CD4-positive, CD25-positive, alpha-beta regulatory T cell (primary cell): ENCODE measurements at regions not wholly inside any gene's neighbourhood (a gene's known extent, or its start where the extent isn't known, plus 50 kb on each side); places are given as distances from the start of the nearest gene placed in this dataset.

ENCODE experiments used
- ATAC-seq, 2 donors: fragments of 150-1000 bp; cut with Tn5 transposase; one replicate each; pipeline ENCODE4 v1.10.0; 2021; ENCODE audit warnings: low read depth in 2 of 2, moderate number of reproducible peaks in 2 of 2, moderate library complexity in 1 of 2
- DNase-seq, 3 donors: peaks; one replicate each; pipeline versions ENCODE4 v3.0.0 to v3.0.0-alpha.2; 2012 to 2022; ENCODE audit warnings: mixed read lengths in 1 of 3
- H3K27ac ChIP-seq: one replicate; pipeline ENCODE4 v1.7.0; 2013; ENCODE audit warnings: mild to moderate bottlenecking, low read length; ENCODE audit not compliant: insufficient read depth, poor library complexity, severe bottlenecking
- H3K27me3 ChIP-seq: one replicate; pipeline ENCODE4 v1.7.0; 2013; ENCODE audit warnings: low read length; ENCODE audit not compliant: control insufficient read depth, insufficient read depth
- H3K36me3 ChIP-seq: one replicate; pipeline ENCODE4 v1.7.0; 2013; ENCODE audit warnings: mild to moderate bottlenecking, low read length, moderate library complexity; ENCODE audit not compliant: control insufficient read depth, insufficient read depth
- H3K4me1 ChIP-seq: 2 replicates; pipeline ENCODE4 v1.7.0; 2013; ENCODE audit warnings: mild to moderate bottlenecking, low read length; ENCODE audit not compliant: insufficient read depth, control insufficient read depth, poor library complexity, severe bottlenecking
- H3K4me3 ChIP-seq: one replicate; pipeline ENCODE4 v1.7.0; 2013; ENCODE audit warnings: low read depth, mild to moderate bottlenecking, low read length, moderate library complexity
- H3K9me3 ChIP-seq, 2 experiments: 1 replicate in 1 of 2; 2 replicates in 1 of 2; pipeline ENCODE4 v1.7.0; 2013; ENCODE audit warnings: low read length in 2 of 2, mild to moderate bottlenecking in 1 of 2, moderate library complexity in 1 of 2; ENCODE audit not compliant: control insufficient read depth in 2 of 2
- H3K27ac Mint-ChIP-seq, 3 donors: one replicate each; pipeline ENCODE4 v1.8.0; 2020 to 2022; ENCODE audit warnings: mild to moderate bottlenecking in 3 of 3, mixed read lengths in 3 of 3, moderate library complexity in 2 of 3
- H3K27me3 Mint-ChIP-seq: one replicate; pipeline ENCODE4 v1.8.0; 2022; ENCODE audit warnings: mild to moderate bottlenecking, mixed read lengths
- H3K36me3 Mint-ChIP-seq: one replicate; pipeline ENCODE4 v1.8.0; 2020; ENCODE audit warnings: mixed read lengths
- H3K4me1 Mint-ChIP-seq, 4 donors: one replicate each; pipeline ENCODE4 v1.8.0; 2020 to 2022; ENCODE audit warnings: mixed read lengths in 4 of 4, mild to moderate bottlenecking in 1 of 4
- H3K4me3 Mint-ChIP-seq, 4 donors: one replicate each; pipeline ENCODE4 v1.8.0; 2020 to 2022; ENCODE audit warnings: mild to moderate bottlenecking in 4 of 4, mixed read lengths in 4 of 4, moderate library complexity in 3 of 4
- H3K9me3 Mint-ChIP-seq, 7 donors: one replicate each; pipeline ENCODE4 v1.8.0; 2020 to 2022; ENCODE audit warnings: mixed read lengths in 7 of 7, mild to moderate bottlenecking in 3 of 7, moderate library complexity in 2 of 7

DNA sequence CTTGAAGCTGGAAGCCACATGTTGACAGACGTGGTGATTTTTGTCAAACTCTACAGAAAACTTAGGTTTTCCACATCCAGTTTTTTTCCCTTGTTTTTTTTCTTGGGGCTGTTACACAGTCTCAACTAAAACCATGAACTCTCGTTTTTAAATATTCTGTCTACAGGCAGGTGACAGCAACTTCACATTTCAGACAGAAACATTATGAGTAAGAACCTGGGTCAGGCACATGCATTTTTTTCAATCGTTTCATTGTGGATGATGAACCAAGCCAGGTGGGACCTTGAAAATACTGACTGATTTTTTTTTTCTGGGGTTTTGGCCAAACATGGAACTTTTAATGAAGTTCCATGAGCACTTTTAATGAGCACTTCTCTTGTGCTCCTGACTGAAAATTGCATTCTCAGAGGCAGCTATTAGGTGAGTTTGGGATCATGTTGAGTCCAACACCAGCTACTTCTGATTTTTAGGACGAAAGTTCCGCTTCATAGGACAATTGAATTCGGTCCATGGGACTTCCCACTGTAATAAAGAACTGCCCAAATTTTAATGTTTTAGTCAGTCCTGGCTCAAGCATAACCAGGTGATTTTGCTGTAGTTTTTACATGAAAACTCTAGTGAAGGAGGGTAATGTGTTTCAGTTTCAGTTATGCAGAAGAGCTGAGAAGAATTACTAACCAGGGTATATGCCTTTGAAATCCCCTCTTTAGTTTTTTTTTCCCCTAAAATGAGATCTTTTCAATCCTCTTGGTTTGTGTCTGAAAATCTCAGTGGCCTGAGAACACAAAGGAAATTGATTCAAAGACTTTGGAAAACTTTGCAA is 93.2 kb upstream of the ADAMTS16 start:
- Mint-ChIP-seq H3K9me3 (peaks cover 0 to 5% (median 0%) of the 10 kb centered on the region in 7 donors), H3K36me3 (no peaks in the 10 kb centered on the region), H3K27ac (no peak overlapping the region), H3K27me3 (no peaks in the 10 kb centered on the region), H3K4me1 (no peaks in the 10 kb centered on the region), H3K4me3 (no peak overlapping the region)
- Histone ChIP-seq H3K27ac (no peak overlapping the region), H3K4me1 (no peaks in the 10 kb centered on the region), H3K4me3 (no peak overlapping the region), H3K36me3 (no peaks in the 10 kb centered on the region), H3K27me3 (no peaks in the 10 kb centered on the region), H3K9me3 (no peaks in the 10 kb centered on the region)
- no peak for DNase-seq
- no peak for ATAC-seq

- no peaks in the 10 kb centered on the region for H3K36me3 Mint-ChIP-seq
- ATAC-seq (no peak), DNase-seq (no peak)
- no peak overlapping the region for H3K4me3 Mint-ChIP-seq
- Histone ChIP-seq H3K36me3 (no peaks in the 10 kb centered on the region), H3K4me1 (no peaks in the 10 kb centered on the region), H3K9me3 (no peaks in the 10 kb centered on the region), H3K4me3 (no peak overlapping the region), H3K27ac (no peak overlapping the region), H3K27me3 (no peaks in the 10 kb centered on the region)
- H3K9me3 Mint-ChIP-seq = peaks cover 0 to 5% (median 0%) of the 10 kb centered on the region in 7 donors
- H3K4me1 Mint-ChIP-seq = no peaks in the 10 kb centered on the region
- no peaks in the 10 kb centered on the region for H3K27me3 Mint-ChIP-seq
- no peak overlapping the region for H3K27ac Mint-ChIP-seq
Observed at GRCh38 chr5:5050801-5051200, 89.3 kb upstream of the ADAMTS16 start.

- no peaks in the 10 kb centered on the region for H3K36me3 ChIP-seq
- H3K27me3 Mint-ChIP-seq = no peaks in the 10 kb centered on the region
- H3K9me3 Mint-ChIP-seq = peaks cover 0 to 5% (median 0%) of the 10 kb centered on the region in 7 donors
- no peak overlapping the region for H3K4me3 ChIP-seq
- ATAC-seq = no peak
- no peak overlapping the region for H3K27ac ChIP-seq
- no peaks in the 10 kb centered on the region for H3K9me3 ChIP-seq
- no peaks in the 10 kb centered on the region for H3K27me3 ChIP-seq
- no peak overlapping the region for H3K4me3 Mint-ChIP-seq
- no peaks in the 10 kb centered on the region for H3K4me1 Mint-ChIP-seq
- H3K36me3 Mint-ChIP-seq = no peaks in the 10 kb centered on the region
- no peak for DNase-seq
- H3K4me1 ChIP-seq = no peaks in the 10 kb centered on the region
- no peak overlapping the region for H3K27ac Mint-ChIP-seq
Observed at GRCh38 chr5:5055712-5056111, 84.4 kb upstream of the ADAMTS16 start.

GRCh38 chr5:5061836-5062235 is 78.3 kb upstream of the ADAMTS16 start:
- H3K4me1 ChIP-seq = no peaks in the 10 kb centered on the region
- Mint-ChIP-seq H3K27ac (no peak overlapping the region), H3K36me3 (no peaks in the 10 kb centered on the region), H3K27me3 (no peaks in the 10 kb centered on the region), H3K4me3 (no peak overlapping the region), H3K4me1 (no peaks in the 10 kb centered on the region), H3K9me3 (peaks cover 0 to 5% (median 0%) of the 10 kb centered on the region in 7 donors)
- no peak overlapping the region for H3K4me3 ChIP-seq
- H3K9me3 ChIP-seq = no peaks in the 10 kb centered on the region
- H3K27ac ChIP-seq = no peak overlapping the region
- H3K27me3 ChIP-seq = no peaks in the 10 kb centered on the region
- DNase-seq (no peak), ATAC-seq (no peak)
- H3K36me3 ChIP-seq = no peaks in the 10 kb centered on the region

- Mint-ChIP-seq H3K9me3 (peaks cover 0 to 5% (median 0%) of the 10 kb centered on the region in 7 donors), H3K27me3 (no peaks in the 10 kb centered on the region), H3K36me3 (no peaks in the 10 kb centered on the region), H3K4me3 (no peak overlapping the region), H3K27ac (no peak overlapping the region), H3K4me1 (no peaks in the 10 kb centered on the region)
- Histone ChIP-seq H3K4me3 (no peak overlapping the region), H3K27ac (no peak overlapping the region), H3K36me3 (no peaks in the 10 kb centered on the region), H3K4me1 (no peaks in the 10 kb centered on the region), H3K27me3 (no peaks in the 10 kb centered on the region), H3K9me3 (no peaks in the 10 kb centered on the region)
- no peak for ATAC-seq
- no peak for DNase-seq
Observed at GRCh38 chr5:5062525-5063302, 77.4 kb upstream of the ADAMTS16 start.

- DNase-seq (no peak), ATAC-seq (no peak)
- Mint-ChIP-seq H3K9me3 (peaks cover 0 to 5% (median 0%) of the 10 kb centered on the region in 7 donors), H3K4me3 (no peak overlapping the region), H3K27ac (no peak overlapping the region), H3K4me1 (no peaks in the 10 kb centered on the region), H3K36me3 (no peaks in the 10 kb centered on the region), H3K27me3 (no peaks in the 10 kb centered on the region)
- Histone ChIP-seq H3K4me3 (no peak overlapping the region), H3K36me3 (no peaks in the 10 kb centered on the region), H3K4me1 (no peaks in the 10 kb centered on the region), H3K27ac (no peak overlapping the region), H3K27me3 (no peaks in the 10 kb centered on the region), H3K9me3 (no peaks in the 10 kb centered on the region)
Observed at GRCh38 chr5:5063533-5063953, 76.6 kb upstream of the ADAMTS16 start.

DNA sequence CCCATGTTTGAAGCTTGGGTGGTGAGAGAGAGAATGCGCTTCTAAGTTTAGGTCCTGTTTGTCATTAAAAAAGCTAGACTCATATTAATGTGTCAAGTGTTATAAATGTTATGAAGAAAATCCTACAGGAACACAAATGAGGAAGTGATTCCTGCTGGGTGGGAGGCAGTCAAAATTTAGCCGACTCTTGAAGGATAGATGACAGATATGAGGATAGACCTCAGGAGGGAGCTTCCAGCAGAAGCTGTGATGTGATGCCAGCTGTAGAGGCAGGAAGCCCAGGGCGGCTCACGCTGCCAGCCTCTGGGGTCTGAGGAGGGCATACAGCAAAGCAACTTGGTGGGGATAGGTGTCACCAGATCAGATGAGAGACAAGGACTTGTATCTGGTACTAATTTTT is 74.7 kb upstream of the ADAMTS16 start:
- no peaks in the 10 kb centered on the region for H3K4me1 Mint-ChIP-seq
- ATAC-seq (no peak), DNase-seq (no peak)
- H3K4me3 Mint-ChIP-seq = no peak overlapping the region
- H3K9me3 ChIP-seq = no peaks in the 10 kb centered on the region
- H3K36me3 Mint-ChIP-seq = no peaks in the 10 kb centered on the region
- H3K27me3 Mint-ChIP-seq = no peaks in the 10 kb centered on the region
- peaks cover 0 to 3% (median 0%) of the 10 kb centered on the region in 7 donors for H3K9me3 Mint-ChIP-seq
- no peak overlapping the region for H3K27ac ChIP-seq
- no peaks in the 10 kb centered on the region for H3K36me3 ChIP-seq
- H3K27me3 ChIP-seq = no peaks in the 10 kb centered on the region
- no peak overlapping the region for H3K27ac Mint-ChIP-seq
- H3K4me1 ChIP-seq = no peaks in the 10 kb centered on the region
- no peak overlapping the region for H3K4me3 ChIP-seq
